NCI-H526 (cell line): ENCODE measurements at regions not wholly inside any gene's neighbourhood (a gene's known extent, or its start where the extent isn't known, plus 50 kb on each side); places are given as distances from the start of the nearest gene placed in this dataset.
"Not testable (repeated sequence)": the region's sequence is repeated elsewhere in the genome, so short reads cannot be mapped to it uniquely, and the experiment has no call there.

Experiments
- DNase-seq, 2 experiments: peaks; one replicate each; lab custom pipeline; 2025; lab: John Stamatoyannopoulos, UW

- no peak for DNase-seq
Observed at GRCh38 chr12:82300611-82301010, 57.6 kb downstream of the CCDC59 start.

DNA sequence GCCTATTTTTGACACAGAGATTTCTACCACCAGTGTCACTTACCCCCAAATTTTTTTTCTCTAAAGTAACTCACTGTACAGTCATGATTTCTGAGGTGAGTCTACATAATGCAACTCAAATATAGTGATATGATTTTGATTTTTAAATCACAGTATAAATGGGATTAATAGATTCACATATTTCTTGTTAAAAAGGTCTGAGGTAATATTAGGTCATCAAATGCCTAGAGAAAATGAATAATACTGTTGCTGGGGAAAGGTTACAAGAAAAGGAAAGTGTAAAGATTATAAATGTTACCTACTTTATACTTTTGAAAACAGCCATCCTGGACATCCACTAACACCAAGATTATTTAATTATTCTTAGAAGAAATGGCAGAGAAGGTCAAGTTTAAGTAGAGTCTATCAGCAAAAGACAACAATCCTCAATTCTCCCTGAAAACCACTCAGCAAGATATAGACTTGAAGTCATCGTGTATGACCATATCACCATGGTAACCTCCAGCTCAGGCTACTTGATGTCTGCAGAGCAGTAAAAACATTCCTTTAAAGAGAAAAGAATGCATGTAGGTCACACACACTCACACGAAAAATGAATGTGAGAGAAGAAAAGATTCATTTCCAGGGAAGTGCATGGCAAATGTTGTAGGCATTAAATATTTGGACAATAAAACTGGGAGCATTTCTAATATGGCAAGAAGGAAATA, 58.7 kb downstream of the CCDC59 start:
- no peak for DNase-seq

GRCh38 chr12:82290415-82290814, 67.8 kb downstream of the CCDC59 start:
- no peak for DNase-seq

GRCh38 chr12:82281335-82281734, 76.9 kb downstream of the CCDC59 start:
- not testable (repeated sequence) for DNase-seq

- DNase-seq: peak; percentile 53 to 68
Observed at GRCh38 chr12:82279536-82280058, 78.6 kb downstream of the CCDC59 start.

GRCh38 chr12:82277582-82277981, 80.6 kb downstream of the CCDC59 start:
- peak; percentile 2 to 14 for DNase-seq

GRCh38 chr12:82242729-82243128, 115.5 kb downstream of the CCDC59 start:
- no peak for DNase-seq

DNA sequence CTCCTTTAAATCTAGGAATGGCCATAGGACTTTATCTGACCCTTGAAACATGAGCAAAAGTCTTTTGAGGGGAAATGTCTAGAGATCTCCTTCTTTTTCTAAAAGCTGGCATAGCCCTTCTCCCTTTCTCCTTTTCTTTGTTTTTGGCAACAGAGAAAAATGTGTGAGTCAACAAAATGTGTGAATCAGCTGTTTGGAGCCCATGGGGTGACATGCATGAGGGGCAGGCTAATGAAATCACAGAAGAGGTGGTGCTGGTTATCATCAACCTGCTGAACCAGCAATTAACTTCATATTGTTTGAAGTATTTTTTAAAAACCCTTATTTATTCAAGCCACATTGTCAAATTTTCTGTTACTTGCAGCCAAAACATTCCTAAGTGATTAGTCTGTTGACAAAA, 132.3 kb downstream of the CCDC59 start:
- DNase-seq: no peak

- no peak for DNase-seq
Observed at GRCh38 chr12:82223426-82223825, 134.8 kb downstream of the CCDC59 start.

DNA sequence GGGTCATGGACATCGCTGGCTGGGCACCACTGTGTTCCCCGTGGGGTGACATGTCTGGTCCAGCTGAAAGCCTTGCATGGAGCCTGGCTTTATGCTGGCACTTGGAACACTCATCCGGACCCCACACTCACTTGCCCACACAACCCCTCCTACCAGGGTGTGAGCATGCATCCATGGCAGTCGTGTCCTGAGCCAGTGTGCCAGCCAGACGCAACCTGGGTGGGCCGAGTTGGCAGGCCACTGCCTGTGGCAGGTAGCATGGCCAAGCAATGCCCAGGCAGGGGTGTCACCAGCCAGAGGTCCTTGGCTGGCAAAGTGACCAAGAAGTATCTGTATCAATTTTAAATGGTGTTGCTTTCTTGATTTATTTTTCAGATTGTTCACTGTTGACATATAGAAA, 141.7 kb downstream of the CCDC59 start:
- DNase-seq: no peak

- DNase-seq: no peak
Observed at GRCh38 chr12:82213761-82214160, 144.4 kb downstream of the CCDC59 start.

DNA sequence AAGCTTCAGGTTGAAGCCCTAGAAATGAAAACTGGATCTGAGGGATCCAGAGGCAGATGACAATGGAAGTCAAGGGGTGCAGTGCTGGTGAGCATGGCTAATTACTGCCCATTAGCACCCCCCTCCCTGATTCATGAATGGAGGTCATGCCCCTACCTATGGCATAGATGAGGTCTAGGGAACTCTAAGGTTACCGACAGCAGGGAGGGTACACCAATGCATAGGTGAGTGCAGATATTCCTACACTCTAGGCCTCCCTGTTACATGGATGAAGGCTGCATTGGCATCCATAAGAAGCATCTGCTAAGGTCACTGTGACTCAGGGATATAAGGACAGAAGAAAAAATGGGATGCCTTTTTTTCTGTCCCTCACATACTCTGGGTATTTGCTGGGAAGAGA, 147.3 kb downstream of the CCDC59 start:
- no peak for DNase-seq

DNA sequence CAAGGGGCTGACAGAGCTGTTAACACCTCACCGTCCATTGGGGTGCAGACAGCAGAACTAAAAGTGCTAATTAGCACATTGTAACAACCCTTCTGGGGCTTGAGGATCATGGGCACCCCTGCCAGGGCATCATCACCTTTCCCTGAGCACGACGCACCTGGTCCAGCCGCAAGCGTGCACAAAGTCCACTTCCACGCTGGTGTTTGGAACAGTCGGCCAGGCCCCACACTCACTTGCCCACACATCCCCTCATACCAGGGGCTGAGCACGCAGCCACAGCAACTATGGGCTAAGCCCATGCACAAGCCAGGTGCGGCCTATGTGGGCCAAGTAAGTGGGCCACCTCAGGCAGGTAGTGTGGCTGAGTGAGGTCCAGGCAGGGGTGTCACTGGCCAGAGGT, 148.7 kb downstream of the CCDC59 start:
- DNase-seq: no peak

- DNase-seq: no peak
Observed at GRCh38 chr12:82207556-82207955, 150.6 kb downstream of the CCDC59 start.

DNA sequence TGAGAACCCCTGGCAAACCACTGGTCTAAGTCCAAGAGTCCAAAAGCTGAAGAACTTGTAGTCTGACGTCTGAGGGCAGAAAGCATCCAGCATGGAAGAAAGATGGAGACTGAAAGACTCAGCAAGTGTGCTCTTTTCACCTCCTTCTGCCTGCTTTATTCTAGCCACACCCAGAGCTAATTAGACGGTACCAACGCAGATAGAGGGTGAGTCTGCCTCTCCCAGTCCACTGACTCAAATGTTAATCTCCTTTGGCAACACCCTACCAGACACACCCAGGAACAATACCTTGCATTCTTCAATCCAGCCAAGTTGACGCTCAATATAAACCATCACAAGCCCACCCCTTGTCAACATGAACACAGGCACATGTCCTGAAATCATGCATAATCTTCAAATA, 155.1 kb downstream of the CCDC59 start:
- DNase-seq: no peak

- no peak for DNase-seq
Observed at GRCh38 chr12:82187595-82187994, 170.6 kb downstream of the CCDC59 start.

DNA sequence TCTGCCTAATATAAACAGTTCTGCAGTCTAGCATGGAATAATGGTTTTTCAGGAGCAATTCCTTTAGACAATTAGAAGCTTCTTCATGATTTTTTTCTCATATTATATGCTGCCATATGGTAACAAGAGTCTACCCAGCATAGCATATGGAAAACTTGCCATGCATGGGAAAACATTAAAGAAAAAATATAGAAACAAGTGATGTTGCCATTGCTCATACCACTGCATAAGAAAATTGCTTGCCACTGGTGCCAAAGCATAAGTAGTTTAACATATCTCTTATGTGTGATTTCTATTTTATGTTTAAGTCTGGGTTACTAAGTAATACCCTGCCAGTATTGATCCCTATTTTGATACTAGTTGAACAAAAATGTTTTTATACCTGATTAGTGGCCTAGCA, 171.2 kb downstream of the CCDC59 start:
- DNase-seq: no peak

GRCh38 chr12:82186282-82186681, 171.9 kb downstream of the CCDC59 start:
- no peak for DNase-seq

DNA sequence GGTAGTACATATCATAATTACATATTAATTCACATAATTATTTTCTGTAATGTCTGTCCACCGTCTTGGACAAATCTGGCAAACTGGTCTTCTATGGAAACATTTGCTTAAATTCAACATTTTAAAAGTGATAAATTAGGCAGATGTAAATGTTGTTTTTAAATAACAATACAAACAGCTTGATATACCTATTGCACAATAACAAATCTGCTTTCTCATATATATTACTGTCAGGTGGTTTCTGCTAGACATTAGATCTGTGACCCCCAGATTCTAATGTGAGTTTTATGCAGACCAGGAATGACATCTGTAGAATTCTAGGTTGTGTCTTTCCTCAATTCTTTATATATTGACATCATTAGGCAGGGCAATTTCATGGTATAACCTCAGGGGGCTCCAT, 173.3 kb downstream of the CCDC59 start:
- no peak for DNase-seq

DNA sequence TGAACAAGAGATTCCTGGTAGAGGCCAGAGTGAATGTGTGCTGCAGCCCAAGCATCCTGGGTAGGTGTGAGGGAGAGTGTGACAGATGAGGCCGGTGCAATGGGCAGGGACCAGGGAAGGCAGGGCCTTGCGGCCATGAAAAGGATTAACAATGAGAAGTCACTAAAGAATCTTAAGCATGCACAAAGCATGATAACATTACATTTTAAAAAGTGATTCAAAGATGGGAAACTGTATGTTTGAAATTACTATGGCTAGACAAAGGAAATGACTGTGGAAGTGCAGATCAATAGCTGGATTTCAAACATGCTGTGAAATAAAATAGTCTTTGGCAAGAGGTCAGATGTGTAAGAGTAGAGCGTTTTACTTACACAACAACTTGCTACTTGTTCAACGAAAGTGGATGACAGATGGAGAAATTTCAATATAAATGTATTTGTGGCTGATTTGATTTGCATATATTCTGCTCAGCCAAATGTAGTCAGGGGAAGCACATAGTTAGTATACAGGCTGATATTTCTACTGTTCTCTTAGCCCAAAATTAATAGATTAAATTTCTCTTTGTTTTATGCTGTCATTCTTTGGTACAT, 175.5 kb downstream of the CCDC59 start:
- DNase-seq: peak; percentile 12 to 26

DNA sequence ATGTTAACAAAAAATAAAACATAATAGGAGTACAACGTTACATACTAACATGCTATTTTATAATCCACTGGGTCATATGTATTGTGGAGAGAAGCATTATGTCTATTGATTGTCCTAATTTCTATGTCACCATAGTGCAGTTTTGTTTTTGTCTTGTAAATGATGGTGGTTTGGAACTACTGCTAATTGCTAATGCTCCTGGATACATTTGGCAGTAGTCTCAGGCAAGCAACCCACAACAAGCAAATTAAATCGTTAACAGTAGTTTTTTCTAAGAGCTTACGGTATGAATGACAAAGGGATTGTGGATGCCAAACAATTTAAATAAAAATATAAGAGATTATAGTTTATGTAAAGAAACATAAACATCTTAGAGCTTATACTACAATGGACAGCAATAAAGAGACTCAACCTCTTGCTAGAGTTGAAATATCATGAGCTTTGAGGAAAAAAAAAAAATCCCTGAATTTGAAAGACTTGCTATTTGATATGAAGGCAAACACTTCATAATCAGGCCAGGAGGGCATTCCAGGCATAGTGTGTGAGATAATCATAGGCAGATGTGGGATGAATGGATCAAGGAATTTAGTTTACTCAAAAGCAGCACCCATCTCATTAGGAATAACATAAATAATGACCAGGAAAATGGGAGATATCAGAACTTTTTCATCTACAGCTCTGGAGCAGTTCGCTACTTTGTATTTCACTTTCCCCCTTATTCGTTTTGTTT, 181.3 kb downstream of the CCDC59 start:
- DNase-seq: no peak

DNA sequence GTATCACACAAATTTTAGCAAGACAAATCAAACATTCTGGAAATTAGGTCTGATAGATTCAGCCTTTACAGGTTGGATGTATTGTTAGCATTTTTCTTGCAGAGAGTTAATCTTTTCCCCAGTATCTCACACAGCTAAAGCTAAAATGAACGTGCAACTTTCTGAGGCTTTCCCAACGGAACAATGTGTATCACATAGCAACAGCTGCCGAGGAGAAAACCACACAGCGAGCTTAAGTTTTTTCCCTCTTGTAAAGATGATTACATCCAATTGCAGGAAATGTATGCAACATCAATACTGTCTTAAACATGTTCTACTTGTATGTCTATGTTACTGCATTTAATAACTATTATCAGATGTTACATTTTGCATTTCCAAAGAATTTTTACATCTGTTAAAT, 182.2 kb downstream of the CCDC59 start:
- DNase-seq: no peak

- DNase-seq: no peak
Observed at GRCh38 chr12:82174936-82175335, 183.3 kb downstream of the CCDC59 start.
